AG04449 (cell line): ENCODE measurements at regions not wholly inside any gene's neighbourhood (a gene's known extent, or its start where the extent isn't known, plus 50 kb on each side); places are given as distances from the start of the nearest gene placed in this dataset.

ENCODE experiments used
- CTCF ChIA-PET: fragments of 350-600 bp; formaldehyde crosslinking; extraction: SDS; loops from one replicate; lab custom pipeline; 2021; ENCODE audit warnings: antibody characterized with exemption; lab: Yijun Ruan, JAX
- POLR2A ChIA-PET: fragments of 400-600, 350-600 bp; formaldehyde crosslinking; extraction: SDS; loops from one replicate; lab custom pipeline; 2020; ENCODE audit warnings: antibody characterized with exemption, inconsistent platforms; lab: Yijun Ruan, JAX
- DNase-seq: peaks from one replicate; pipeline ENCODE4 v3.0.0-alpha.2; 2010; ENCODE audit warnings: low read depth, low spot score
- H3K4me3 ChIP-seq: 2 replicates; pipeline ENCODE4 v1.5.1; 2011; ENCODE audit warnings: low read depth, mild to moderate bottlenecking, control low read depth, low read length
- CTCF ChIP-seq: IDR thresholded peaks from one replicate; pipeline ENCODE4 v1.5.1; 2011; ENCODE audit warnings: mild to moderate bottlenecking, moderate library complexity, low read length, control low read depth, inconsistent platforms; ENCODE audit not compliant: insufficient read depth; ENCODE audit errors: missing control alignments

GRCh38 chr1:213656503-213656902 lies 331.3 kb upstream of the PROX1 start:
- no peak for DNase-seq
- no peak overlapping the region for H3K4me3 ChIP-seq
- CTCF ChIA-PET = no interaction called here
- POLR2A ChIA-PET = no interaction called here
- no peak for TF ChIP-seq CTCF

DNA sequence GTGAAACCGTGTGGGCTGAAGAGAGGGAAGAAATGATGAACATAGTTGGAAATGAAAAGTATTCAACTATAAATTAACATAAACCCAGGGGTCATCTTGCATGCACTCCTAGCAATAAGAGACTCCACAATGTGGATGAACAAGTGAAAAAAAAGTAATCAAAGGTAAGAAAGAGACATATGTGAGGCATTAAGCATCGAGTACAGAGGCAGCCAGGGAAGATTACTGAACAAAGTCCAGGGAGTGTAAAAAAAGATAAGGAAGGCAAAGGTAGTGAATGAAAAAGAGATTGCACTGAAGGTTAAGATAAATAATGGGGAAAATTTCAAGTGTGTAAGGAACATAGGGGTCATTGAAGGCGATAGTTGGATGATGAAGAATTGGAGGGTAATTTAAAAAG lies 330.8 kb upstream of the PROX1 start:
- H3K4me3 ChIP-seq = no peak overlapping the region
- ChIA-PET CTCF (no interaction called here), POLR2A (no interaction called here)
- TF ChIP-seq CTCF = no peak
- no peak for DNase-seq

GRCh38 chr1:213657879-213658278 lies 329.9 kb upstream of the PROX1 start:
- H3K4me3 ChIP-seq = no peak overlapping the region
- POLR2A ChIA-PET = no interaction called here
- CTCF ChIA-PET = no interaction called here
- TF ChIP-seq CTCF = no peak
- no peak for DNase-seq

GRCh38 chr1:213658457-213658856 lies 329.3 kb upstream of the PROX1 start:
- no peak for DNase-seq
- ChIA-PET CTCF (no interaction called here), POLR2A (no interaction called here)
- no peak for TF ChIP-seq CTCF
- no peak overlapping the region for H3K4me3 ChIP-seq

DNA sequence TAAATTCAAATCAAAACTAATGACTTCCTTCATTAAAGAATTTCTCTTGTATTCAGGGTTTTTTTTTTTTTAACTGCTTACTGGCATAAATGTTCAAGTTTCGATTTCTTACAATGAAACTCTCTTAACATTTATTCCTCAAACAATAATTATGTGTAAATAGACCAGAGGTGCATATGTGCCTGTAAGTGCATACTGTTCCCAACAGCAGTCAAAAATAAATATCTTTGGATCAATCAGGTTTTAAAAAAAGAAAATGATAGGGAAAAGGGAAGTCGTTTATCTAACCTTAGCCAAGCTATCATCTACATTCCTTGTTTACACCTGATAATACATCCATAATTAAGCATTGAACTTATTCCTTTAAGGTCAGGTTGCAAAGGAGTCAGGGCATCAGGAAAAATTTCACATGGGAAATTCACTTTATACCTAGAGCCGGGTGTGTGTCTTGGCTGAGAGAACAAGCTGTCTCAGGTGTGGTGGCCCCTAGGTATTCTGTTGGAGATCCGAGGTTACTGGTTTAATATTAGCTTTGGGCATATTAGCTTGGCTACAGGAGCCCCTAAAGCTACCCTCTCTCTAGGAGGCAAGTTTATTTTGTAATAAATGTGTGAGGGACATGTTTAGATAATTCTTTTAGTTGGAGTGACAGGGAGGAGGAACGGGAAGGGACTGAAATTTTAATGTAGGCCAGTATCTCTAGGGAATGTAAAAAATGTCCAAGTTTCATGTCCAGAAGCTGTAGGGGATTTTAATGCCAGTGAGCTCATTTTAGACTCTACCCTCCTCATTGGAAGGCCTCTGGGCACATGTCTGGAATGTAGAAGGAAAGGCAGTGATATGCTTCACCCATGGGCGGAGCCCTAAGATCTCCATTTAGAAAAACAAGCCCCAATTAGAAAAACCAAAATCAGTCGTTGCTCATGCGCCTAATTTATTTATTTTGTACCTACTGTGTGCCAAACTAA lies 327.9 kb upstream of the PROX1 start:
- TF ChIP-seq CTCF = no peak
- CTCF ChIA-PET = no interaction called here
- no peak overlapping the region for H3K4me3 ChIP-seq
- DNase-seq = no peak
- POLR2A ChIA-PET = no interaction called here

- DNase-seq = no peak
- H3K4me3 ChIP-seq = no peak overlapping the region
- ChIA-PET CTCF (no interaction called here), POLR2A (no interaction called here)
- no peak for TF ChIP-seq CTCF
Measured at GRCh38 chr1:213661302-213661701, 326.5 kb upstream of the PROX1 start.
